Hepatocyte (in vitro differentiated cells): ENCODE measurements at regions not wholly inside any gene's neighbourhood (a gene's known extent, or its start where the extent isn't known, plus 50 kb on each side); places are given as distances from the start of the nearest gene placed in this dataset.
"Not testable (repeated sequence)": the region's sequence is repeated elsewhere in the genome, so short reads cannot be mapped to it uniquely, and the experiment has no call there.

ENCODE experiments used
- EZH2 ChIP-seq: fragments of 200-600 bp; sonication (generic); IDR thresholded peaks from 2 replicates; pipeline ENCODE4 v1.6.1; 2016; ENCODE audit warnings: antibody characterized with exemption, mild to moderate bottlenecking, borderline replicate concordance
- EZH2phosphoT487 ChIP-seq: fragments of 200-600 bp; sonication (generic); IDR thresholded peaks from one replicate; pipeline ENCODE4 v1.6.1; 2018; ENCODE audit warnings: antibody characterized with exemption, mild to moderate bottlenecking, low read depth, moderate library complexity; ENCODE audit not compliant: unreplicated experiment, severe bottlenecking
- TF ChIP-seq, protein P1 (sequence below): fragments of 200-600 bp; sonication (generic); IDR thresholded peaks from 2 replicates; pipeline ENCODE4 v1.5.1; 2016; ENCODE audit warnings: antibody characterized with exemption, mild to moderate bottlenecking; ENCODE audit not compliant: poor library complexity

DNA sequence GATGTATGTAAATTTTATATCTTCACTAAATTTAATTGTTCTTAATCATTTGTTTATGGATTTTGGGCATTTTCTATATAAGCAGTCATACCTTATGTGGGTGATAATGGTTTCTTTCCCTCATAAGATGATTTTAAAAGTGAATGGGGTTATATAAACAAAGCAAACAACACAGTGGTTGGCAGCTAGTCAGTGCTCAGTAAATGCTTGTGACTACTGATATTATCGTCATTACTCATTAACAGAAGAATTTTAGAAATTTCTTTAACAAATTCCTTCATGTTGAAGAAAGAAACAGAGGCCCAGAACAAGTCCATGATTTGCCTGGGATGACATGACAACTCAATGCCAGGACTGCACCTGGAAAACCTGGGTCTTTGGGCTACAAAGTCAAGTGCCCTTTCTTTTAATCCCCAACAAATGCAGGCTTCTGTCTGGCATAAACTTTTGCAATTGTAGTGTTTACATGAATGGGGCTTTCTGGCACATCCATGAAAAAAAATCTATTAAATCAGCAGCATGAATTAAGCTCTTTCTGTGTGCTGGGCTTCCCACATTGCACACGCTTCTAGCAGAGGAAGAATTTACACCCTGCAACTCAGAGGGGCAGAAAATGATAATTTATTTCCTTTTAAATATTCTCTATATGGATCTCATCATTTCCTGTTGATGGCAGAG is 297.3 kb upstream of the PLGLB1 start:
- TF ChIP-seq, protein P1, sequence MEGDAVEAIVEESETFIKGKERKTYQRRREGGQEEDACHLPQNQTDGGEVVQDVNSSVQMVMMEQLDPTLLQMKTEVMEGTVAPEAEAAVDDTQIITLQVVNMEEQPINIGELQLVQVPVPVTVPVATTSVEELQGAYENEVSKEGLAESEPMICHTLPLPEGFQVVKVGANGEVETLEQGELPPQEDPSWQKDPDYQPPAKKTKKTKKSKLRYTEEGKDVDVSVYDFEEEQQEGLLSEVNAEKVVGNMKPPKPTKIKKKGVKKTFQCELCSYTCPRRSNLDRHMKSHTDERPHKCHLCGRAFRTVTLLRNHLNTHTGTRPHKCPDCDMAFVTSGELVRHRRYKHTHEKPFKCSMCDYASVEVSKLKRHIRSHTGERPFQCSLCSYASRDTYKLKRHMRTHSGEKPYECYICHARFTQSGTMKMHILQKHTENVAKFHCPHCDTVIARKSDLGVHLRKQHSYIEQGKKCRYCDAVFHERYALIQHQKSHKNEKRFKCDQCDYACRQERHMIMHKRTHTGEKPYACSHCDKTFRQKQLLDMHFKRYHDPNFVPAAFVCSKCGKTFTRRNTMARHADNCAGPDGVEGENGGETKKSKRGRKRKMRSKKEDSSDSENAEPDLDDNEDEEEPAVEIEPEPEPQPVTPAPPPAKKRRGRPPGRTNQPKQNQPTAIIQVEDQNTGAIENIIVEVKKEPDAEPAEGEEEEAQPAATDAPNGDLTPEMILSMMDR: not testable (repeated sequence)
- not testable (repeated sequence) for TF ChIP-seq EZH2, EZH2phosphoT487
